Endodermal cell (in vitro differentiated cells): ENCODE measurements at regions not wholly inside any gene's neighbourhood (a gene's known extent, or its start where the extent isn't known, plus 50 kb on each side); places are given as distances from the start of the nearest gene placed in this dataset.

ENCODE experiments used
- DNase-seq: peaks from one replicate; pipeline ENCODE4 v3.0.0-alpha.2; 2017
- H3K27ac ChIP-seq: 2 replicates; pipeline ENCODE4 v1.5.1; 2013; ENCODE audit warnings: mild to moderate bottlenecking, low read depth, low read length, moderate library complexity
- H3K27me3 ChIP-seq: 2 replicates; pipeline ENCODE4 v1.6.1; 2013; ENCODE audit warnings: mild to moderate bottlenecking, low read length, moderate library complexity; ENCODE audit not compliant: insufficient read depth, control insufficient read depth, poor library complexity, severe bottlenecking
- H3K36me3 ChIP-seq: 2 replicates; pipeline ENCODE4 v1.7.0; 2013; ENCODE audit warnings: mild to moderate bottlenecking, low read length, moderate library complexity; ENCODE audit not compliant: control insufficient read depth, insufficient read depth
- H3K4me1 ChIP-seq: one replicate; pipeline ENCODE4 v1.7.0; 2013; ENCODE audit warnings: low read length; ENCODE audit not compliant: control insufficient read depth, insufficient read depth
- H3K4me3 ChIP-seq: 2 replicates; pipeline ENCODE4 v1.5.1; 2013; ENCODE audit warnings: mild to moderate bottlenecking, low read length, moderate library complexity
- H3K9ac ChIP-seq: 2 replicates; pipeline ENCODE4 v1.6.1; 2013; ENCODE audit warnings: mild to moderate bottlenecking, low read length, moderate library complexity; ENCODE audit not compliant: poor library complexity, severe bottlenecking; ENCODE audit errors: extremely low read depth
- H3K9me3 ChIP-seq: 2 replicates; pipeline ENCODE4 v1.6.1; 2013; ENCODE audit warnings: mild to moderate bottlenecking, low read length, moderate library complexity; ENCODE audit not compliant: control insufficient read depth
- H3K27ac Mint-ChIP-seq: 2 replicates; pipeline ENCODE4 v1.8.0; 2020; ENCODE audit warnings: mixed read lengths
- H3K27me3 Mint-ChIP-seq: 2 replicates; pipeline ENCODE4 v1.8.0; 2021; ENCODE audit warnings: mild to moderate bottlenecking, mixed read lengths; ENCODE audit not compliant: insufficient read depth
- H3K36me3 Mint-ChIP-seq: 2 replicates; pipeline ENCODE4 v1.8.0; 2020; ENCODE audit warnings: low read depth, mixed read lengths
- H3K4me1 Mint-ChIP-seq: 2 replicates; pipeline ENCODE4 v1.8.0; 2020; ENCODE audit warnings: mixed read lengths
- H3K4me3 Mint-ChIP-seq: 2 replicates; pipeline ENCODE4 v1.8.0; 2020; ENCODE audit warnings: mild to moderate bottlenecking, moderate library complexity, mixed read lengths
- H3K9me3 Mint-ChIP-seq: 2 replicates; pipeline ENCODE4 v1.8.0; 2020; ENCODE audit warnings: mild to moderate bottlenecking, mixed read lengths
- CTCF ChIP-seq: fragments of 200-600 bp; sonication (generic); conservative IDR thresholded peaks from 2 replicates; pipeline ENCODE4 v1.5.0; 2021; ENCODE audit warnings: antibody characterized with exemption, mild to moderate bottlenecking
- WGBS, 2 experiments: methylation state at CpG; one replicate each; pipeline versions ENCODE4 v1.1.5 to v1.1.7; 2013; ENCODE audit warnings: missing lambda C conversion rate in 2 of 2, mixed read lengths in 1 of 2; ENCODE audit not compliant: insufficient coverage in 1 of 2, insufficient read length in 1 of 2; 5-methylcytosine and 5-hydroxymethylcytosine counted together

GRCh38 chr12:115191342-115191741 lies 507.4 kb upstream of the TBX3 start:
- no peaks in the 10 kb centered on the region for H3K36me3 ChIP-seq
- H3K36me3 Mint-ChIP-seq = no peaks in the 10 kb centered on the region
- H3K4me1 ChIP-seq = no peaks in the 10 kb centered on the region
- no peak overlapping the region for H3K4me3 ChIP-seq
- H3K4me3 Mint-ChIP-seq = no peak overlapping the region
- H3K27me3 ChIP-seq = no peaks in the 10 kb centered on the region
- DNase-seq = no peak
- H3K9ac ChIP-seq = no peak overlapping the region
- WGBS, 2 experiments = no CpG with 5 or more reads among the region's 2 CpGs
- H3K9me3 Mint-ChIP-seq = peaks cover 11% of the 10 kb centered on the region
- TF ChIP-seq CTCF = no peak
- peaks cover 5% of the 10 kb centered on the region for H3K27me3 Mint-ChIP-seq
- H3K27ac ChIP-seq = no peak overlapping the region
- H3K9me3 ChIP-seq = peaks cover 5% of the 10 kb centered on the region
- H3K27ac Mint-ChIP-seq = no peak overlapping the region
- peaks cover 13% of the 10 kb centered on the region for H3K4me1 Mint-ChIP-seq

GRCh38 chr12:115190010-115190770 lies 506.2 kb upstream of the TBX3 start:
- H3K27ac Mint-ChIP-seq = no peak overlapping the region
- DNase-seq = no peak
- peaks cover 13% of the 10 kb centered on the region for H3K4me1 Mint-ChIP-seq
- H3K36me3 ChIP-seq = no peaks in the 10 kb centered on the region
- H3K36me3 Mint-ChIP-seq = no peaks in the 10 kb centered on the region
- no peaks in the 10 kb centered on the region for H3K4me1 ChIP-seq
- peaks cover 8% of the 10 kb centered on the region for H3K27me3 Mint-ChIP-seq
- peaks cover 19% of the 10 kb centered on the region for H3K9me3 Mint-ChIP-seq
- H3K9ac ChIP-seq = no peak overlapping the region
- no peak overlapping the region for H3K4me3 Mint-ChIP-seq
- no peaks in the 10 kb centered on the region for H3K27me3 ChIP-seq
- 93 to 96% methylated on average over 3 to 6 of the region's 6 CpGs for WGBS, 2 experiments
- no peak overlapping the region for H3K27ac ChIP-seq
- H3K4me3 ChIP-seq = no peak overlapping the region
- peaks cover 17% of the 10 kb centered on the region for H3K9me3 ChIP-seq
- no peak for TF ChIP-seq CTCF

- H3K36me3 ChIP-seq = no peaks in the 10 kb centered on the region
- H3K27me3 Mint-ChIP-seq = peaks cover 21% of the 10 kb centered on the region
- H3K27ac Mint-ChIP-seq = no peak overlapping the region
- H3K9me3 Mint-ChIP-seq = peaks cover 11% of the 10 kb centered on the region
- 90 to 96% methylated on average over 2 to 4 of the region's 4 CpGs for WGBS, 2 experiments
- no peak overlapping the region for H3K4me3 Mint-ChIP-seq
- H3K9ac ChIP-seq = no peak overlapping the region
- no peaks in the 10 kb centered on the region for H3K36me3 Mint-ChIP-seq
- no peak overlapping the region for H3K4me3 ChIP-seq
- H3K27me3 ChIP-seq = peaks cover under 1% of the 10 kb centered on the region
- no peaks in the 10 kb centered on the region for H3K4me1 ChIP-seq
- no peak overlapping the region for H3K27ac ChIP-seq
- peaks cover 13% of the 10 kb centered on the region for H3K4me1 Mint-ChIP-seq
- peaks cover 13% of the 10 kb centered on the region for H3K9me3 ChIP-seq
- DNase-seq = no peak
- TF ChIP-seq CTCF = no peak
Observed at GRCh38 chr12:115185506-115185905, 501.5 kb upstream of the TBX3 start.
